PC-3 (cell line): ENCODE measurements at regions not wholly inside any gene's neighbourhood (a gene's known extent, or its start where the extent isn't known, plus 50 kb on each side); places are given as distances from the start of the nearest gene placed in this dataset.

ENCODE experiments used
- EZH2 ChIP-seq: fragments of 300-600 bp; sonication (generic); IDR thresholded peaks from one replicate; pipeline ENCODE4 v1.6.1; 2017; ENCODE audit warnings: antibody characterized with exemption, mild to moderate bottlenecking, low read length; ENCODE audit not compliant: unreplicated experiment
- TF ChIP-seq, protein P1 (sequence below): fragments of 300-600 bp; sonication (generic); conservative IDR thresholded peaks from 2 replicates; pipeline ENCODE4 v1.5.1; 2017; ENCODE audit warnings: antibody characterized with exemption, low read depth, mild to moderate bottlenecking, low read length

DNA sequence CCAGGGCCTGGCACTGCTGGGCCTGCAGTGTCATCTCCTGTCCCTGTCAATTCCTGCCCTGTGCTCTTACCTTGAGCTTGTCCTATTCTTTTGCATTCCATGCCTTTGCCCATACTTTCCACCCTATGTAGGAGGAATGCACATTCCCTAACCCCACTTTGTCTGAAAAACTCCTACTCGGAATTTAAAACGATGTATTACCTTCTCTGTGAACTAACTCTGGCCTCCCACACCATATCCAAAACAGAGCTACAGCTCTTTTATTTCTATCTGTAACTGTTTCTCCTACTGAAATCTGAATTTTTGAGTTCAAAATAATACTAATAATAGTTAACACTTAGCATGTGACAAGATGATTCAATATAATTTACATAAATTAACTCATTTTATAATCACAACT, 353.7 kb downstream of the FRK start:
- TF ChIP-seq, protein P1, sequence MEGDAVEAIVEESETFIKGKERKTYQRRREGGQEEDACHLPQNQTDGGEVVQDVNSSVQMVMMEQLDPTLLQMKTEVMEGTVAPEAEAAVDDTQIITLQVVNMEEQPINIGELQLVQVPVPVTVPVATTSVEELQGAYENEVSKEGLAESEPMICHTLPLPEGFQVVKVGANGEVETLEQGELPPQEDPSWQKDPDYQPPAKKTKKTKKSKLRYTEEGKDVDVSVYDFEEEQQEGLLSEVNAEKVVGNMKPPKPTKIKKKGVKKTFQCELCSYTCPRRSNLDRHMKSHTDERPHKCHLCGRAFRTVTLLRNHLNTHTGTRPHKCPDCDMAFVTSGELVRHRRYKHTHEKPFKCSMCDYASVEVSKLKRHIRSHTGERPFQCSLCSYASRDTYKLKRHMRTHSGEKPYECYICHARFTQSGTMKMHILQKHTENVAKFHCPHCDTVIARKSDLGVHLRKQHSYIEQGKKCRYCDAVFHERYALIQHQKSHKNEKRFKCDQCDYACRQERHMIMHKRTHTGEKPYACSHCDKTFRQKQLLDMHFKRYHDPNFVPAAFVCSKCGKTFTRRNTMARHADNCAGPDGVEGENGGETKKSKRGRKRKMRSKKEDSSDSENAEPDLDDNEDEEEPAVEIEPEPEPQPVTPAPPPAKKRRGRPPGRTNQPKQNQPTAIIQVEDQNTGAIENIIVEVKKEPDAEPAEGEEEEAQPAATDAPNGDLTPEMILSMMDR: no peak
- no peak for TF ChIP-seq EZH2
